GM21528 (cell line): ENCODE measurements at regions not wholly inside any gene's neighbourhood (a gene's known extent, or its start where the extent isn't known, plus 50 kb on each side); places are given as distances from the start of the nearest gene placed in this dataset.

Experiments
- ATAC-seq: cut with Tn5 transposase; IDR thresholded peaks from one replicate; pipeline ENCODE4 v1.9.1; 2021; ENCODE audit warnings: mild to moderate bottlenecking, moderate library complexity; ENCODE audit not compliant: unreplicated experiment, low FRiP score

DNA sequence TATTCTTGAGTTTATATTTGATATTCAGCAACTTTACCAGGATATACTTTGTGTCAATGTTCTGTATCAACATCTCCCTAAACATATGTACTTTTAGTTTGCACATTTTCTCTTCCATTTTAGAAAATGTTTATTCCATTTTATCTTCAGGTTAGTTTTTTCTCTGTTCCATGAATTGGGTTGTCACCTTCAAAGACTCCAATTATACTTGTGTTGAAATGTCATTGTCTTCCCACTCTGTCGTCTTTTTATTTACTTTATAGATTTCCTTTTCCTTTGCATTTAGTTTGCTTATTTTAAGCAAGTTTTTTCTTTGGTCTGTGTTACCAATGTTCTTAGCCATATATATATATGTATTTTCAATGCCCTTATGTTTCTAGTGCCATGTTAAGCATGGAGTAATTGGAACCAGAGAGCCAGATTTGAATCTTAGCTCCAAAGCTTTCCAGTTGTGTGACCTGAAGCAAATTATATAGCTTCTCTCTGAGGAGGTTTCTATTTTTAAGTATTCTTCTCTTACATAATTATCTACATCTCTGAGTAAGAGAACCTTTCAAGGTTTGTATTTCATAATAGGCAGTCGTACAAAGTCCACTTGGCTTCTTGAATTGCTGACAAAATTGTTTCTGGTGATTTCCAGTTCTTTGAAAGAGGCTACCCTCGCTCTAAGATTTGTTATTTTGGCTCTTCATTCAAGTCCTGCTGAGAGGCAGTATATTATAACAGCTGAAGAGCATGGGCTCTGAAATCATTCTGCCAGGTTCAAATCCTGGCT lies 85.8 kb upstream of the DYRK2 start:
- no peak for ATAC-seq

DNA sequence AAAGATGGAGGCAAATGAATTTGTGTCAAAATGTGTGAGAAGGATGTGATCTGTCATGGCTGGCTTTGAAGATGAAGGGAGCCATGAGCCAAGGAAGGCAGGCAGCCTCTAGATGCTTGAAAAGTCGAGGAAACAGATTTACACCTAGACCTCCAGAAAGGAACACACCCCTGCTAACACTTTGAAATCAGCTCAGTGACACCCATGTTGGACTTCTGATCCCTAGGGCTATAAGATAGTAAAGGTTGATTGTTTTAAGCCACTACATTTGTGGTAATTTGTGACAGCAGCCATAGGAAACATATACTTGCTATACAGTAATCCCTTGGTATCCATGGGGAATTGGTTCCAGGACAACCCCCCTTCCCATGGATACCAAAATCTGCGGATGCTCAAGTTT lies 80.5 kb upstream of the DYRK2 start:
- ATAC-seq, result no peak

DNA sequence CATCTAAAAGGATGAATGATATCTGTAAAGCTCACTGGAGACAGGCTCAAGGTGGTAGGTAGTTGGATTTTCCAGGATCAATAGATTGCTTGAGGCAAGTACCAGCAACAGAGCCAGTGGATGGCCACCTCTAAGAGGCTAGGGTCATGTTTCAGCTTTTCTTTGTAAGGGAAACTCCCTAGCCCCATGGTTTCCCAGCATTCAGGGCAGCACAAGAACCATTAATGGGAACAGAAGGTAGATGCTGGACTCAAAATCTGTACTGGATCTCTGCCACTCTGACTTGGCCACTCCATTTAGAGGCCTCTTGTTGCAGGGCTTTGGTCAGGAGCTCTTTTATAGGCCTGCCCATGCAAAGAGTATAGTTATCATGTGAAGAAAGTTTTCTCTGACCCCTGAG lies 76.1 kb upstream of the DYRK2 start:
- no peak for ATAC-seq

DNA sequence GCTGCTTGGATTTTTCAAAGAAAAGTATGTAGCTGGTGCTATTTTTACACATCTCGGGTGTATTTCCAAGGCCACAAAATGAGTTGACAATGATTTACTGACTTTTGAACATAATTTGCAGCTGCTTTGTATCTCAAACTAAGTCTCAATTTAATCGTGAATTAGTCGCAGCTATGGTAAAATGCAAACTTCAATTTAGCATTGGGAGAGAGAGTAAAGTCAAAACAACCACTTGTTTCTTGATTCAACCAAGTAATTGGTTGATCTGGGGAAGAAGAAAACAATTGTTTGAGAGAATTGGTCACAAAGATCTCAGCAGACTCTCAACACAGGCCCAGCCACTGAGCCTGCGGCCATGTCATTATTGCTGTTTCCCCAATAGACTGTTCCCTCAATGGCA lies 75.0 kb upstream of the DYRK2 start:
- ATAC-seq, result no peak

DNA sequence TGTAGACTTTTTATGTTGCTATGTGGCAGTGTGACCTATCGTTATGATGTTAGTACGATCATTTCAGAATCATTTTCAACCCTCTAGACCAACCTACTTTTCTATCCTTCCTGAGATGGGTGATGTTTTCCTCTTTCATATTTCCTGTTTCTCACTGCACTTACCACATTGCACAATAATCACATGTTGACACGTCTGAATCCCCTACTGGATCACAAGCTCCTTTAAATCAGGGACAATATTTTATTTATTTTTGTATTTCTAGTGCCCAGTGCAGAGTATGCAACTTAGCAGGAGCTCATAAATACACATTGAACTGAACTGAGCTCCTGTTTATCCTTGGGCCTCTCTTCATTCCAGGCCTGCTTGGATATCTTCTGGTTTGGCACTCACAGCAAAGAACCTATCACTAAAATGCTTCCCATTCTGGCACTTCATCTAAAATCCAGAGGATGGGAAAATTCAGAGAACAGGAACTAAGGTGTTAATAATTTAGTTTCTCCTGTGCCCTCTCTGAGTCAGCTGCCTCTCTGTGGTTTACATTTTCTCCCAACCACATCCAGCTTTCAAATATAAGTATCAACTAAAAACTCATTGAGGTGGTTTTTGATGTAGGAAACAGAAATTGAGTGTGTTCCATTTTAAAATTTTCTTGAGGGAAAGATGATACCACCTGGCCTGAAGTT lies 69.4 kb upstream of the DYRK2 start:
- no peak for ATAC-seq

DNA sequence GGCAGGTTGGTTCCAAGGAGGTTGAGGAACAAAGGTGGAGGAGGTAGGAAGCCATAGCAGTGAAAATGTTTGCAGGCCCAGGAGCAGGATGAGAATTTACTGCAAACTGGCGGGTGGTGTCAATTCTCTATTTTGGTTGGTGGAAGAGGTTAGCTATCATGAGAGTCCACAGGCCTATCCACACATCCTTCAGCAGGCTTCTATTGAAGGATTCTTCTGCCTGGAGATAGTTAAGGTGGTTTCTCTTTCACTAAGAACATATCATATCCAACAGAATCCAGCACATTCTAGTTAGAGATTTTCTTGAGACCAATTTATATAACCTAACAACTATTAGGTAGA lies 68.9 kb upstream of the DYRK2 start:
- ATAC-seq, result no peak

DNA sequence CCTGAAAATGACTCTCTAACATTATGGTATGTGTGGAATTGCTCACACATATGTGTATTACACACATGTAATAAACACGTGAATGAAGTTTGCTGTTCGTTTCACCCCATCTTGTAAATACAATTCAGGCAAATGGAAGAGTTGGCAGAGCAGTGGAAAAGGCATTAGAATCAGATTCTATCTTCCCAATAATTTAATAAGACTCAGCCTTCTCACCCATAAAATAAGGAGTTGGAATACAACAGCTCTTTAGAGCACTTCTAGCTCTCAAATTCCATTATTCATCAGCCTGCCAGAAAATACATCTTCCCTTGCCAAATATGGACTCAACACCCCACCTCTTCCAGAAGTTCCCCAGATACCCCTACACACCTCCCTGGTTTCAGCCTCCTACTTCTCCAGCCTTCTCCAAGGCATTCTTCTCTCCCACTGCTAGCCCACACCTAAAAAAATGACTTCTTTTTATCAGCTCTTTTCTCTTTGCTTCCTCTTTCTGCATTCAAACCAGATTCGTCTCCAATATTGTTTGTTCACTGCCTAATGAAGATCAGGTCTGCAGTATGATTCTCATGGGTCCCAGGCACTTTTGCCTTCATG lies 66.2 kb upstream of the DYRK2 start:
- no peak for ATAC-seq

DNA sequence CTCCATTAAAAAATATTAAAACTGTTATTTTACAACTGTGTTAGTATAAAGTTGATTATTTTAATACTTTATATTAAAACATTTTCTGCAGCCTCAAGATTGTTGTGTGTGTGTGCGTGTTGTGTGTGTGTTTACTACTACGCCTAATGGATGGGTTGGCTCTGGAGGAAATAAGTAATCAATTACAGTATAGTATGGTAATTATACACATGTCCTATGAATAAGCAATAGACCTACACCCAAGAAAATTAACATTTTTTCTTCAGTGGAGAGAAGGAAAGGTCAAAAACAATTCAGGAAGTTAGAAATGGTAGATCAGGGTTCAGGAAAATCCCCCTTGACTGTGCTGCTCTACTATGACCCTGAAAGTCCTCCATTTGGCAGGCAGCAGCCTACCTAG lies 65.7 kb upstream of the DYRK2 start:
- no peak for ATAC-seq

DNA sequence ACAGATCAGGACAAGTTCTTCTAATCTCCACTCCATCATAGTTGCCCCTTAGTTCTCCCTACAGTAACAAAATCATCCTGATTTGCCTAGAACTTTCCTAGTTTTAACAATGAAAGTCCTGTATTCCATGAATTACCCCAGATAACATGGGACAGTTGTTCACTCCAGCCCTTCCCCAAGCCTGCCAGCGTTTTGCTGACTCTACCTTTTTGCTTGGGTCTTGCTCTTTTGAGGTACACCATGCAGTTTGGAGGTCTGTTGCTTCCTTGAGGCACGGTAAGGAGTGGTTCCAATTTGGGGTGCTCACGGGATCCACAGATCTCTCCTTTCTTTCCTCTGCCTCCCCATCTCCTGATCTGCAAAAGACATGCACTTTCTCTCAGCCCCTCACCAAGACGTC lies 61.6 kb upstream of the DYRK2 start:
- ATAC-seq, result no peak

DNA sequence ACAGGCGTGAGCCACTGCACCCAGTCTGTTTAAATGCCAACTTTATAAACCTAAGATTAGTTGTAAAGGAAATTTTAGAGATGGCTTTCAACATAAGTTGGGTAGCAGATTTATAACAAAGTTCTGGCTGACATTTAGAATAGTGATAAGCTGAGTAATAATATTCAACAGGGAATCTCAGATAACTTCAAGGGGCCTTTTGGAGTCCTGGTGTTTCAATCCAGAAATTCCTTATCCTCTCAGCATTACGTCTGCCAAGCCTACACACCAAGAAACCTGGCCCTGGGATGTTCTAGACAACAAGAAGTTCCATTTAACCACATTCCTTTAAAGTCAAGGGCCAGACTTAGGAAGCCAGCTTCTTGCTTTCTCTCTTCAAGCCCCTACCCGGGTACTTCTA lies 59.5 kb upstream of the DYRK2 start:
- no peak for ATAC-seq

DNA sequence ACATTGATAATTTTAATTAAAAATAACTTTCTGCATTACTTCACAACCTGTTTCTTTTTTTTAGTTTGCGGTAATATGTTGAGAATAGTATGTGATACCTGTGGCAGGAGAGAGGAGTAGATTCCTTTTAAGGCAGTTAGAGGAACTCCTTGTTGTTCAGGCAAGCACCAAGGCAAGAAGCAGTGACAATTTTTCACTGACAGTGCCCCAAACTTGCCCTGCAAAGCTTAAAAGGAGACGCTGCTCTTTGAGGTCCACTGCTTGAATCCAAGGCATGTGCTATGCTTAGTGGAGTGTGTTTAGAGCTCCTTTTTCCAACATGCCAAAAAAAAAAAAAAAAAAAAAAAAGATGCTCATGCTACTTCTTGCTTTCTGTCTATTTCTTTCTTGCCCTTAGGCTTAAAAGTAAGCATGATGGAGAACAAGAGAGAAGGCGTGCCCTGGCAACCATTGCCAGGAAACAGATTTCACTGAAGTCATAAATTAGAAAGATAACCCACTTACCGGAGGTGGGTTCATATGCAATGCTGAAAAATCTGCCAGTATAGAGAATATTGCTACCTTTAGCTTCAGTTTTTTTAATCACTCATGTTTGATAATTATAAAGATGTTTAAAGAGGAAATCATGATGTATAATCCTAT lies 58.3 kb upstream of the DYRK2 start:
- ATAC-seq, result no peak

DNA sequence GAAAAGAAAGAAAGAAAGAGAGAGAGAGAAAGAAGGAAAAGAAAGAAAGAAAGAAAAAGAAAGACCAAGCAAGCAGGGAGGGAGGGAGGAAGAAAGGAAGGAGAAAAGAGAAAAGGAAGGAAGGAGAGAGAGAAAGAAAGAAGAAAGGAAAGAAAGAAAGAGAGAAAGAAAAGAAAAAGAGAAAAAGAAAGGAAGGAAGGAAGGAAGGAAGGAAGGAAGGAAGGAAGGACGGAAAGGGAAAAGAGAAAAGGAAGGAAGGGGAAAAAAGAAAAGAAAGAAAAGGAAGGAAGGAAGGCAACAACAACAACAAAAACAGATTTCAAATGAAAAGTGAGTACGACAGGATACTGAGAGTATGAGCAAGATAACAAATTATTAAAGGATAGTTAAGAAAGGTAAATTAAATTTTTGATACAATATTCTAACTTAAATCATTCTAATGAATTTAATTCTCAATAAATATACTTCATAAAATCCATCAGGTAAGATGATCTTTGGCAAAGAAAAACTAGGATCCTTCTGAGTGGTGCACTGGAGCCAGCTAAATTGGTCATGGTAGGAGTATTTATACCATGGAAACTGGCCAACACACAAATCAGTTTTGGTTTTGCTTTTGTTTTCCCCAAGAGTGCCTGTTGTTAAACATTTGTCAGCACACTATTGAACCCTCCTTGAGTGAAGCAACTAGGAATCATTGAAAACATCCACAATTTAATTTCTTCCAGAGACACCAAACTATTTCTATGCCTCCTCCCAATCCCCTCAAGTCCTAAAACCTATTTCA lies 56.1 kb upstream of the DYRK2 start:
- ATAC-seq, result peak; percentile 89

DNA sequence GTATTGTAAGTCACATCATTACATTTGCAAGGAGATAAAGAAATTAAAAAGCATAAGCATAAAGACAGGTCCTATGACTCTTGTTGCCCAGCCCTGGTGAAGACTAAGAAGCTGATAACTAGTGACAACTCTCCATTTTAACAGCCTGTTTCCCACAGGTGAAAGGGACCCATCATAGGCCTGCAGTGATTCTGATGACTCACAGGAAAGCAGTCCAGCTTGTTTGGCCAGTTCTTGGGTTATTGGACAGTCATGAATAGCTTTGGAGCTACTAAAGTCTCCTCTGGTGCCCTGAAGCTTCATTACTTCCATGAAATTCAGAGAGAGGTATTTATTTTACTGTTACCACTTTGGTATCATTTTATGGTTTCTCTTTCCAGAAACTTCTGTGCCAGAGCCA lies 55.5 kb upstream of the DYRK2 start:
- no peak for ATAC-seq

DNA sequence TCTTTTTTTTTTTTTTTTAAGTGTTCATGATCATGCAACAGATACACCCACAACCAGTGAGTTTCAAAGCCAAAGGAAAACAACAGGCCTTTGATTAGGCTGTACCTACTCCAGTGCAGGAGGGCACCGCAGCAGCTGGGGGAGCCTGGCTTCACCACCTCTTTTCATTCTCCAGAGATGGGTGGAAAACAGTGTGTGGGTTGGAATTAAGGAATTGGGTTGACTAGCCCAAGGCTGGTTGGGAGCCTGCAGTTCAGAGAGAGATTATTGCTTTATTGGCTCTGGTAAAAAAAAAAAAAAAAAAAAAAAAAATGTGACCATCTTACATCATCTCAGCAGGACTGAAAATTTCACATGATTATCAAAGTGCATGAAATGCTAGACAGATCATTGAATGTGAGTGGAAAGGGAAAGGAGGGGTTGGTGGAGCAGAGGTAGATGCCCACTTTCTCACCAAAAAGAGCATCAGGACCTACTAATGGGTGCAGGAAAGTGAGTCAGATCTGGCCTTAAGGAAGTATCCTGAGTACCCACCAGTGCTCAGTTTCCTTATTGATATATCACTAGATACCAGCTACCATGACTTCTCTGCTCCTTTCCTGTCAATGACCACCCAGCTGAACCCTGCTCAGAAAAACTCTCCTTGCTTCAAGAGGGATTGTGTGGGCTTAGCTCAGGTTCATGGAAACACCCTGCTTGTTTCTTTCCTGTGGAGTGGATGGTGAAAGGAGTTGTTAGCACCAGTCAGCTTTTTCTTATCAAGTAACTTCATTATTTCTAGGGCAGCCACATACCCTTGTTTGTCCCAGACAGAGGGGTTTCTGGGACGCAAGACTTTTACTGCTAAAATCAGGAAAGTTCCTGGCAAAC lies 54.8 kb upstream of the DYRK2 start:
- ATAC-seq, result no peak

DNA sequence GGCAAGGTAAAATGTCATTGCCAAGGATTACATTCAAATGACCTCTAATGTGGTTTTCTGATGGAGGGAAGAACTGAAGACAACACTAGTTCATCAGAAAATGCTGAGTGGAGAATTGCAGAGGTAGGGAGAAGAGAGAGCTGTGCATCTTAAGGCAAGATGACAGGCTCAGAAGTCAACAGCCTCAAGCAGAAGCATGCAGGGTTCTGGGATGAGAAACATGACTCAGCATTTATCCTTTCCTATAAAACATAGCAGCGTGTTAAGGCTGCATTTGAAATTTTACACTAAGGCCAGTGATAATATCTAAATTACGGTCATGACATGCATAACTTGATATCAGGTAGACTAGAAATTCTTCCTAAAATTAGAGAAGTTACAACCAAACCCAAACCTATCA lies 53.7 kb upstream of the DYRK2 start:
- no peak for ATAC-seq

DNA sequence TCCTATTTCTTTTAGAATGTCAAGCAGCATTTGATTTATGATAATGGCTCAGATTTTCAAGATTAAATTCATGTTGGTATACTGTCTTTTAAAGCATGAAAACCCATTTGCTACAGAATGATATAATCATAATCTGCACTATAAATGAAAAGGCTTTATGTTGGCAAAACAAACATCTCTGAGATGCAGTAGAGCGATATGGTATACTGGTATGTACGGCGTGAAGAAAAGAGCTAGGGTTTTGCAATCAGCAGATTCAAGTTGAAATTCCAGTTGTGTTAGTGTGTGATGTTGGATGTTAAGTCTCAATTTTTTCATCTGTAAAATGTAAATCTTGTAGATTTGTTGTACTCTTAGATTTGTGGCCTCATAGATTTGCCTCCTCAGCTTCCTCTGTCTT lies 53.2 kb upstream of the DYRK2 start:
- no peak for ATAC-seq

DNA sequence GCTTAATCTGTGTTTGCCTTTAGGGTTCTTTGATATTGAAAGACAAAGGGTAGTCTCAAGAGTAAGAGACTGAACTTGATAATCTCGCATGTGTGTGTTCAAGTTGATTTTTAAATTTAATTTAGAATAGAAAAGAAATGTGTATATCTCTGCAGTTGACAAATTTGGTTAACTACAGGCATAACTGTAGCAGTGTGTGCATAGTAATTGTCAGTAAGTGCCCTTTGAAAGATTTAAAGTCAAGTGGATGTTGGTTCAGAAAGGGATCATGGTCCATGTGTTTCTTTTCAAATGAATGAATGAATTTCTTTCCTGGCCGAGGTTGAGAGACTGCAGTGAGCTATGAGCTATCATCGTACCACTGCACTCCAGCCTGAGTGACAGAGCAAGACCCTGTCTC lies 49.9 kb upstream of the DYRK2 start:
- ATAC-seq, result no peak
